CD14-positive monocyte (primary cell): ENCODE measurements at regions not wholly inside any gene's neighbourhood (a gene's known extent, or its start where the extent isn't known, plus 50 kb on each side); places are given as distances from the start of the nearest gene placed in this dataset.

ENCODE experiments used
- DNase-seq, 3 donors: peaks; one replicate each; pipeline ENCODE4 v3.0.0-alpha.2; 2011 to 2022
- H2AFZ ChIP-seq: 2 replicates; pipeline ENCODE4 v1.6.0; 2012; ENCODE audit warnings: mild to moderate bottlenecking, low read depth, low read length, inconsistent platforms; ENCODE audit not compliant: insufficient read depth, poor library complexity, severe bottlenecking
- H3K27ac ChIP-seq, 2 donors: 1 replicate in 1 of 2; 2 replicates in 1 of 2; pipeline ENCODE4 v1.5.1; 2012 to 2013; ENCODE audit warnings: low read length in 2 of 2, control low read depth in 1 of 2, inconsistent platforms in 1 of 2, low read depth in 1 of 2, mild to moderate bottlenecking in 1 of 2
- H3K27me3 ChIP-seq, 2 donors: one replicate each; pipeline versions ENCODE4 v1.6.0 to v1.6.1; 2011 to 2013; ENCODE audit warnings: low read length in 2 of 2; ENCODE audit not compliant: control insufficient read depth in 2 of 2, insufficient read depth in 2 of 2
- H3K36me3 ChIP-seq, 2 donors: replicated peaks in 1 of 2; 1 replicate in 1 of 2; 2 replicates in 1 of 2; pipeline versions ENCODE4 v1.5.1 to v1.6.1; 2012 to 2013; ENCODE audit warnings: low read length in 2 of 2, control low read depth in 1 of 2, inconsistent platforms in 1 of 2, mild to moderate bottlenecking in 1 of 2; ENCODE audit not compliant: insufficient read depth in 2 of 2, control insufficient read depth in 1 of 2
- H3K4me1 ChIP-seq, 2 donors: 1 replicate in 1 of 2; 2 replicates in 1 of 2; pipeline versions ENCODE4 v1.5.1 to v1.6.1; 2012 to 2013; ENCODE audit warnings: low read length in 2 of 2, control low read depth in 1 of 2, inconsistent platforms in 1 of 2, mild to moderate bottlenecking in 1 of 2, moderate library complexity in 1 of 2; ENCODE audit not compliant: insufficient read depth in 2 of 2, control insufficient read depth in 1 of 2
- H3K4me2 ChIP-seq: replicated peaks from 2 replicates; pipeline ENCODE3; 2012; ENCODE audit warnings: low read length, moderate library complexity, mild to moderate bottlenecking; ENCODE audit not compliant: poor library complexity, severe bottlenecking; ENCODE audit errors: extremely low read depth
- H3K4me3 ChIP-seq, 3 experiments: fragments of 200-600 bp in 1 of 3; sonication (generic) in 1 of 3; replicated peaks in 1 of 3; 1 replicate in 2 of 3; 2 replicates in 1 of 3; pipeline ENCODE4 v1.5.1; 2011 to 2013; ENCODE audit warnings: low read length in 3 of 3, mild to moderate bottlenecking in 3 of 3, control low read depth in 2 of 3, low read depth in 2 of 3, inconsistent platforms in 1 of 3, moderate library complexity in 1 of 3
- H3K79me2 ChIP-seq: 2 replicates; pipeline ENCODE4 v1.6.0; 2012; ENCODE audit warnings: mild to moderate bottlenecking, control low read depth, inconsistent platforms, low read length, moderate library complexity; ENCODE audit not compliant: insufficient read depth
- H3K9ac ChIP-seq: 2 replicates; pipeline ENCODE4 v1.6.0; 2017; ENCODE audit warnings: low read length, mild to moderate bottlenecking; ENCODE audit not compliant: insufficient read depth, poor library complexity, severe bottlenecking
- H3K9me3 ChIP-seq, 2 donors: replicated peaks in 1 of 2; 1 replicate in 1 of 2; 2 replicates in 1 of 2; pipeline versions ENCODE4 v1.5.1 to v1.6.1; 2012 to 2013; ENCODE audit warnings: low read length in 2 of 2, control low read depth in 1 of 2; ENCODE audit not compliant: control insufficient read depth in 1 of 2, insufficient read depth in 1 of 2
- H4K20me1 ChIP-seq: 2 replicates; pipeline ENCODE4 v1.6.0; 2012; ENCODE audit warnings: mild to moderate bottlenecking, low read length, control low read depth, moderate library complexity; ENCODE audit not compliant: insufficient read depth
- H3K27ac Mint-ChIP-seq, 7 donors: one replicate each; pipeline ENCODE4 v1.8.0; 2020; ENCODE audit warnings: mild to moderate bottlenecking in 7 of 7, mixed read lengths in 7 of 7, moderate library complexity in 6 of 7, inconsistent platforms in 2 of 7
- H3K27me3 Mint-ChIP-seq, 3 donors: one replicate each; pipeline ENCODE4 v1.8.0; 2021 to 2022; ENCODE audit warnings: low read depth in 3 of 3, mild to moderate bottlenecking in 3 of 3, mixed read lengths in 3 of 3, moderate library complexity in 3 of 3, inconsistent platforms in 1 of 3
- H3K36me3 Mint-ChIP-seq, 2 donors: one replicate each; pipeline ENCODE4 v1.8.0; 2020; ENCODE audit warnings: mixed read lengths in 2 of 2, inconsistent platforms in 1 of 2, mild to moderate bottlenecking in 1 of 2
- H3K4me1 Mint-ChIP-seq: one replicate; pipeline ENCODE4 v1.8.0; 2020; ENCODE audit warnings: mild to moderate bottlenecking, mixed read lengths
- H3K4me3 Mint-ChIP-seq, 2 donors: one replicate each; pipeline ENCODE4 v1.8.0; 2020; ENCODE audit warnings: mild to moderate bottlenecking in 2 of 2, mixed read lengths in 2 of 2, moderate library complexity in 1 of 2
- H3K9me3 Mint-ChIP-seq, 7 donors: one replicate each; pipeline ENCODE4 v1.8.0; 2020 to 2022; ENCODE audit warnings: mixed read lengths in 7 of 7, mild to moderate bottlenecking in 6 of 7, moderate library complexity in 6 of 7, inconsistent platforms in 2 of 7
- WGBS: methylation state at CpG from one replicate; pipeline ENCODE4 v1.1.5; 2013; ENCODE audit warnings: missing lambda C conversion rate; ENCODE audit not compliant: insufficient coverage; 5-methylcytosine and 5-hydroxymethylcytosine counted together
- intact Hi-C, 2 donors: fragments of 100-400 bp; cut with micrococcal nuclease; formaldehyde crosslinking; loops; one replicate each; pipeline versions ENCODE4 v1.15.0 to v1.15.1; 2023
- TF ChIP-seq, protein P1 (sequence below): fragments of 200-600 bp; IDR thresholded peaks from one replicate; pipeline ENCODE4 v1.8.0; 2022; ENCODE audit warnings: antibody characterized with exemption, mild to moderate bottlenecking

DNA sequence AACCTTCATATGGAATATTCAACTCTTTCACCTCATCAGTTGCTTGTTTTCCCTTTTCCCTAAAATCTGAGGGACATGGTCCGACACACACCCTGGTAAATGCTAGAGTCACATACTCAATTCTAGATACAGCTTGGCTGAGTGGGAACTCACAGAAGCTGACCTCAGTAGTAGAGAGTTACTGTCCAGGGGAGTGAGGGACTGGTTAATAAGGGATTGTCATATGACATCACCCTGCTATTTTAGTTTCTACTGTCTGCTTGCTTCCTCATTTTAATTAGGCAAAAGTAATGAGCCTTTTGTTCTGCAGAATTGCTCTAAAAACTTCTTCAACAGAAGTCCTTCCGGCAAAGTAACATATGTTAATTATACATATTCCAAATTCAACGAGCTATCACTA lies 244.5 kb downstream of the ZIC4 start:
- H3K27ac ChIP-seq, result no peak overlapping the region
- H3K27me3 Mint-ChIP-seq, result no peaks in the 10 kb centered on the region
- no peaks in the 10 kb centered on the region for H3K4me1 ChIP-seq
- intact Hi-C loops, result no loop called here
- H3K4me2 ChIP-seq, result no peak overlapping the region
- H3K36me3 Mint-ChIP-seq, result no peaks in the 10 kb centered on the region
- H3K27me3 ChIP-seq, result no peaks in the 10 kb centered on the region
- no peak overlapping the region for H3K4me3 ChIP-seq
- no peaks in the 10 kb centered on the region for H3K36me3 ChIP-seq
- H3K79me2 ChIP-seq, result no peaks in the 10 kb centered on the region
- H3K27ac Mint-ChIP-seq, result no peak overlapping the region
- no peak for DNase-seq
- H3K4me3 Mint-ChIP-seq, result no peak overlapping the region
- TF ChIP-seq, protein P1, sequence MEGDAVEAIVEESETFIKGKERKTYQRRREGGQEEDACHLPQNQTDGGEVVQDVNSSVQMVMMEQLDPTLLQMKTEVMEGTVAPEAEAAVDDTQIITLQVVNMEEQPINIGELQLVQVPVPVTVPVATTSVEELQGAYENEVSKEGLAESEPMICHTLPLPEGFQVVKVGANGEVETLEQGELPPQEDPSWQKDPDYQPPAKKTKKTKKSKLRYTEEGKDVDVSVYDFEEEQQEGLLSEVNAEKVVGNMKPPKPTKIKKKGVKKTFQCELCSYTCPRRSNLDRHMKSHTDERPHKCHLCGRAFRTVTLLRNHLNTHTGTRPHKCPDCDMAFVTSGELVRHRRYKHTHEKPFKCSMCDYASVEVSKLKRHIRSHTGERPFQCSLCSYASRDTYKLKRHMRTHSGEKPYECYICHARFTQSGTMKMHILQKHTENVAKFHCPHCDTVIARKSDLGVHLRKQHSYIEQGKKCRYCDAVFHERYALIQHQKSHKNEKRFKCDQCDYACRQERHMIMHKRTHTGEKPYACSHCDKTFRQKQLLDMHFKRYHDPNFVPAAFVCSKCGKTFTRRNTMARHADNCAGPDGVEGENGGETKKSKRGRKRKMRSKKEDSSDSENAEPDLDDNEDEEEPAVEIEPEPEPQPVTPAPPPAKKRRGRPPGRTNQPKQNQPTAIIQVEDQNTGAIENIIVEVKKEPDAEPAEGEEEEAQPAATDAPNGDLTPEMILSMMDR, result no peak
- H3K9me3 ChIP-seq, result no peaks in the 10 kb centered on the region
- WGBS, result no CpG with 5 or more reads among the region's 3 CpGs
- H4K20me1 ChIP-seq, result no peaks in the 10 kb centered on the region
- H3K9me3 Mint-ChIP-seq, result peaks cover 0 to 6% (median 2%) of the 10 kb centered on the region in 7 donors
- H3K4me1 Mint-ChIP-seq, result no peaks in the 10 kb centered on the region
- no peak overlapping the region for H3K9ac ChIP-seq
- no peak overlapping the region for H2AFZ ChIP-seq

GRCh38 chr3:147160984-147161383 lies 245.4 kb downstream of the ZIC4 start:
- no peak overlapping the region for H2AFZ ChIP-seq
- H3K4me2 ChIP-seq, result no peak overlapping the region
- H3K27me3 ChIP-seq, result no peaks in the 10 kb centered on the region
- no peak overlapping the region for H3K9ac ChIP-seq
- H3K9me3 Mint-ChIP-seq, result peaks cover 0 to 8% (median 2%) of the 10 kb centered on the region in 7 donors
- H3K4me1 ChIP-seq, result no peaks in the 10 kb centered on the region
- H3K4me3 Mint-ChIP-seq, result no peak overlapping the region
- no peaks in the 10 kb centered on the region for H3K9me3 ChIP-seq
- H3K4me3 ChIP-seq, result no peak overlapping the region
- H3K27ac ChIP-seq, result no peak overlapping the region
- H4K20me1 ChIP-seq, result no peaks in the 10 kb centered on the region
- no peaks in the 10 kb centered on the region for H3K4me1 Mint-ChIP-seq
- intact Hi-C loops, result no loop called here
- no peak overlapping the region for H3K27ac Mint-ChIP-seq
- H3K79me2 ChIP-seq, result no peaks in the 10 kb centered on the region
- no peaks in the 10 kb centered on the region for H3K27me3 Mint-ChIP-seq
- H3K36me3 ChIP-seq, result no peaks in the 10 kb centered on the region
- DNase-seq, result no peak
- H3K36me3 Mint-ChIP-seq, result no peaks in the 10 kb centered on the region
- TF ChIP-seq, protein P1, result no peak
